ENCODE measurements at regions not wholly inside any gene's neighbourhood (a gene's known extent, or its start where the extent isn't known, plus 50 kb on each side); places are given as distances from the start of the nearest gene placed in this dataset.

DNA sequence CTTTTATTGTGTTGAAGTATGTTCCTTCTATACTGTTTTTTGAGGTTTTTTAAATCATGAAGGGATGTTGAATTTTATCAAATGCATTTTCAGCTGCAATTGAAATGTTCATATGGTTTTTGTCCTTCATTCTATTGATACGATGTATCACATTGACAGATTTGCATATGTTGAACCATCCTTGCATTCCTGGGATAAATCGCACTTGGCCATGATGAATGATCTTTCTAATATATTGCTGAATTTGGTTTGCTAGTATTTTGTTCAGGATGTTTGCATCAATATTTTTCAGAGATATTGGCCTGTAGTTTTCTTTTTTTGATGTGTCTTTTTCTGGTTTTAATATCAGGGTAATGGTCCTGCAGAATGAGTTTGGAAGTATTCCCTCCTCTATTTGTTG lies 214.0 kb downstream of the LMO4 start:
- H3K4me3 ChIP-seq (ENCODE audit: insufficient read depth, low read length) = no peak overlapping the region
- H3K4me1 ChIP-seq (ENCODE audit: insufficient read depth, low read length) = no peaks in the 10 kb centered on the region
- no peaks in the 10 kb centered on the region for H4K20me1 ChIP-seq (ENCODE audit: insufficient read depth, low read length)
- no peaks in the 10 kb centered on the region for H3K27me3 ChIP-seq (ENCODE audit: insufficient read depth, low read length)
- no peaks in the 10 kb centered on the region for H3K36me3 ChIP-seq (ENCODE audit: insufficient read depth, low read length)
- TF ChIP-seq, protein P1, sequence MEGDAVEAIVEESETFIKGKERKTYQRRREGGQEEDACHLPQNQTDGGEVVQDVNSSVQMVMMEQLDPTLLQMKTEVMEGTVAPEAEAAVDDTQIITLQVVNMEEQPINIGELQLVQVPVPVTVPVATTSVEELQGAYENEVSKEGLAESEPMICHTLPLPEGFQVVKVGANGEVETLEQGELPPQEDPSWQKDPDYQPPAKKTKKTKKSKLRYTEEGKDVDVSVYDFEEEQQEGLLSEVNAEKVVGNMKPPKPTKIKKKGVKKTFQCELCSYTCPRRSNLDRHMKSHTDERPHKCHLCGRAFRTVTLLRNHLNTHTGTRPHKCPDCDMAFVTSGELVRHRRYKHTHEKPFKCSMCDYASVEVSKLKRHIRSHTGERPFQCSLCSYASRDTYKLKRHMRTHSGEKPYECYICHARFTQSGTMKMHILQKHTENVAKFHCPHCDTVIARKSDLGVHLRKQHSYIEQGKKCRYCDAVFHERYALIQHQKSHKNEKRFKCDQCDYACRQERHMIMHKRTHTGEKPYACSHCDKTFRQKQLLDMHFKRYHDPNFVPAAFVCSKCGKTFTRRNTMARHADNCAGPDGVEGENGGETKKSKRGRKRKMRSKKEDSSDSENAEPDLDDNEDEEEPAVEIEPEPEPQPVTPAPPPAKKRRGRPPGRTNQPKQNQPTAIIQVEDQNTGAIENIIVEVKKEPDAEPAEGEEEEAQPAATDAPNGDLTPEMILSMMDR (IDR thresholded peaks at IDR 0.05; ENCODE audit: extremely low read depth, low read depth, low read length) = no peak
- no peak overlapping the region for H2AFZ ChIP-seq (ENCODE audit: low read length)
- no peak overlapping the region for H3K4me2 ChIP-seq (ENCODE audit: insufficient read depth, low read length)
- no peak overlapping the region for H3K27ac ChIP-seq (ENCODE audit: low read depth, low read length)
- no peak for DNase-seq (ENCODE audit: insufficient read length, low spot score, missing footprints)
- no peaks in the 10 kb centered on the region for H3K9me3 ChIP-seq (ENCODE audit: low read depth, low read length)
- H3K79me2 ChIP-seq (ENCODE audit: insufficient read depth, low read length) = no peaks in the 10 kb centered on the region

DNA sequence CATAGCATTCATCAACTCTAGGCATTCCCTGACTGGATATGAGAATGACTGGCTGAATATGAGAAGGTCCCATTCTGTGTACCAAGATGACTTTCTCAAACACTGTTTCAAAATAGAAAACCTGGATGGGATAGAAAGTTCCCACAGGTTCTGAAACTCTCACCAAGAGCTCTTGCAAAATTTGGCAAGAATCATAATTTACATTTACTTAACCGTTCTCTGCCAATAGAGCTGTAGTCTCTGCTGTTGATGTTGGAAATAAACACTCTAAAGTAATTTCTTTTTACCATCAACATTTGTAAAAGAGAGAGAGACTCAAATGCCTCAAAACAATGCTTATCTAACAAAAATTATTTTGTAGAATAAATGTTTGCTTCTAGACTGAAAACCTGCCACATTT lies 221.1 kb downstream of the LMO4 start:
- no peak for DNase-seq (ENCODE audit: insufficient read length, low spot score, missing footprints)
- H3K9me3 ChIP-seq (ENCODE audit: low read depth, low read length) = no peaks in the 10 kb centered on the region

DNA sequence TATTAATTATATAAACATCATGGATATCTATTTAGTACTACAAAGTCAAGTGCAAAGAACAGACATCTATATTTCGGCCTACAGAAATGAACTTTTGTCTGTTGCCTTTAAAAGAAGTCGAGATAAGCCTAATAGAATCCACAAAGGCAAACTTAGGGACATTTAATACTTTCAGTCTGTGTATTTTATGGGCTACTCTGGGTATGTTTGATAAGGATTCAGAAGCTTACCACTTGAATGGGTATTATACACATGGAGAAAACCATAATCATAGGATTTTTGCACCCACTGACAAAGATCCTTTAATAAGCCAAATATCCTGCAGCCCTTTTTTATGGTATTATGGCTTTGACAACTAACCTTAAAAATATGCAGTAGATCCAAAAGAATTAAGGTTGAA lies 224.8 kb downstream of the LMO4 start:
- Histone ChIP-seq H3K27me3 (ENCODE audit: insufficient read depth, low read length) (peaks cover 2% of the 10 kb centered on the region), H3K36me3 (ENCODE audit: insufficient read depth, low read length) (no peaks in the 10 kb centered on the region), H3K79me2 (ENCODE audit: insufficient read depth, low read length) (no peaks in the 10 kb centered on the region), H2AFZ (ENCODE audit: low read length) (no peak overlapping the region), H3K4me2 (ENCODE audit: insufficient read depth, low read length) (no peak overlapping the region), H3K27ac (ENCODE audit: low read depth, low read length) (no peak overlapping the region), H3K4me3 (ENCODE audit: insufficient read depth, low read length) (no peak overlapping the region), H4K20me1 (ENCODE audit: insufficient read depth, low read length) (no peaks in the 10 kb centered on the region), H3K4me1 (ENCODE audit: insufficient read depth, low read length) (no peaks in the 10 kb centered on the region), H3K9me3 (ENCODE audit: low read depth, low read length) (no peaks in the 10 kb centered on the region)
- DNase-seq (ENCODE audit: insufficient read length, low spot score, missing footprints) = no peak
- TF ChIP-seq, protein P1 (IDR thresholded peaks at IDR 0.05; ENCODE audit: extremely low read depth, low read depth, low read length) = no peak

More for the DNA sequence above, 221.1 kb downstream of the LMO4 start:
- Histone ChIP-seq H3K27me3 (ENCODE audit: insufficient read depth, low read length) (no peaks in the 10 kb centered on the region), H3K4me2 (ENCODE audit: insufficient read depth, low read length) (no peak overlapping the region), H4K20me1 (ENCODE audit: insufficient read depth, low read length) (no peaks in the 10 kb centered on the region), H3K4me1 (ENCODE audit: insufficient read depth, low read length) (no peaks in the 10 kb centered on the region), H3K79me2 (ENCODE audit: insufficient read depth, low read length) (no peaks in the 10 kb centered on the region), H3K4me3 (ENCODE audit: insufficient read depth, low read length) (no peak overlapping the region), H2AFZ (ENCODE audit: low read length) (no peak overlapping the region), H3K36me3 (ENCODE audit: insufficient read depth, low read length) (no peaks in the 10 kb centered on the region), H3K27ac (ENCODE audit: low read depth, low read length) (no peak overlapping the region)
- TF ChIP-seq, protein P1 (IDR thresholded peaks at IDR 0.05; ENCODE audit: extremely low read depth, low read depth, low read length) = no peak

DNA sequence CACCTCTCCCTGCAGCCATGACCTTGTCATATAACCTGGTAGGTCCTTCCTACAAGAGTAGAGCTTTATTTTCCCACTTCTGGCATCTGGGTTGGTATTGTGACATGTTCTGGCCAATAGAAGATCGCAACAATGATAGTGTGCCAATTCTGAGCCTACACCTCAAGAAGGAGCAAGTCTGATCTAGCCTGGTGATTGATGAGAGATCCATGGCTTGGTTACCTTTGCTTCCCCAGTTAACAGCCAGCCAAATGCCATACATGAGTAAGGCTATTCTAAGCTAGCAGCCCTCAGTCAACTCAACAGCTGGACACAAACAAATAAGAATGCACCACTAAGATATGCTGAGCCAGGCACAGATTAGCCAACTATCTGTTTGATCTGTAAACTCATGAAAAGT lies 226.7 kb downstream of the LMO4 start:
- no peak overlapping the region for H2AFZ ChIP-seq (ENCODE audit: low read length)
- H3K9me3 ChIP-seq (ENCODE audit: low read depth, low read length) = no peaks in the 10 kb centered on the region
- no peak overlapping the region for H3K4me2 ChIP-seq (ENCODE audit: insufficient read depth, low read length)
- TF ChIP-seq, protein P1 (IDR thresholded peaks at IDR 0.05; ENCODE audit: extremely low read depth, low read depth, low read length) = no peak
- H3K27me3 ChIP-seq (ENCODE audit: insufficient read depth, low read length) = peaks cover 2% of the 10 kb centered on the region
- DNase-seq (ENCODE audit: insufficient read length, low spot score, missing footprints) = no peak
- H3K4me3 ChIP-seq (ENCODE audit: insufficient read depth, low read length) = no peak overlapping the region
- H3K27ac ChIP-seq (ENCODE audit: low read depth, low read length) = no peak overlapping the region
- H4K20me1 ChIP-seq (ENCODE audit: insufficient read depth, low read length) = no peaks in the 10 kb centered on the region
- no peaks in the 10 kb centered on the region for H3K79me2 ChIP-seq (ENCODE audit: insufficient read depth, low read length)
- H3K4me1 ChIP-seq (ENCODE audit: insufficient read depth, low read length) = no peaks in the 10 kb centered on the region
- H3K36me3 ChIP-seq (ENCODE audit: insufficient read depth, low read length) = no peaks in the 10 kb centered on the region

Data from osteoblast (primary cell).